UCSD-AML1 (cell line): ENCODE measurements at regions not wholly inside any gene's neighbourhood (a gene's known extent, or its start where the extent isn't known, plus 50 kb on each side); places are given as distances from the start of the nearest gene placed in this dataset.

Experiments used
- DNase-seq: peaks from one replicate; lab custom pipeline; 2025; ENCODE audit not compliant: unreplicated experiment; lab: John Stamatoyannopoulos, UW

- no peak for DNase-seq
Measured at GRCh38 chr4:176843710-176844109, 51.0 kb upstream of the VEGFC start.

DNA sequence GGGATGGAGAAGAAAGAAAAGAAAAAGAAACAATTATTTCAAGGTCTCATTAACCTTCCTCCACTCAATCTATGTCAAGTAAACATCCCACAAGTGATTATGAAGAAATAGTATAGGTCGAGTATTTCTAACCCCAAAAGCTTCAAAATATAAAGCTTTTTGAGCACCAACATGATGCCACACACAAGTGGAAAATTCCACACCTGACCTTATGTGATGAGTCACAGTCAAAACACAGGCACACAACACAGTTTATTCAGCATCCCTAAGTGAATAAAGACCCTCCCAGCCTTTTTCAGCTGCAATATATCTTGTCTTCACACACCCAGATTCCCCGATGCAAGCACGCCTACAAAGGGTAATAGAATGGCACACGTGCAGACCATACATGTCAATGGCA, 51.7 kb upstream of the VEGFC start:
- no peak for DNase-seq

DNA sequence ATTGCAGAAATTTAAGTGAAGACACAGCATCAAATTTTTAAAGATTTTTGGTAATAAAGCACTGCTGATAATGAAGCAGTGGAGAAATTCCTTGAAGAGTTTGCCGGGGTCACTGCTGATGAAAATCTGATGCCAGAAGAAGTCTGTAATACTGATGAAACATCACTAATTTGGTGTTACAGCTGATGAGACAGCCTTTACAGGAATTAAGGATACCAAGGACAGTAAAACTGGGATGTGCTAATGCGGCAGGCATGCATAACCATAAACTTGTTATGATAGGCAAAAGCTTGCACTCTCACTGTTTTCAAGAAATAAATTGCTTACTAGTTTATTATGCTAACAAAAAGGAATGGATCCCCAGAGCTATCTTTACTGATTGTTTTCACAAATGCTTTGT, 52.9 kb upstream of the VEGFC start:
- DNase-seq, result no peak

DNA sequence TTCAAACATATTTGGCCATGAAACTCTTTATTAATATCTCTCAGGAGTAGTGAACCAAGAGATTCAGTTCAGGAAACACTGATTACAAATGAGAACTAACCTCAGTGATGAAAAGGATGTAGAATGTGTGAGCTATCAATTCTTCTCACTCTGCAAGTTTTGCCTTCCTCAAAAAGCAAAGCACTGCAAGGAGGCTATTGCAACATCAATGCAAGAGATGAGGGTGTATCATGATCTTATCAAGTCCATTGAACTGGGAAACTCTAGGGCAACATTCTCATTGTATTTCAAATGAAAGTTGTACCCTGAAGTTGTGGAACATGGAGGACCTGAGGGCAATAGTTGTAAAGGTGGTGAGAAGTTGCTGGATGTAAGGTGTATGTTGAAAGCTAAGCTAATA, 56.4 kb upstream of the VEGFC start:
- no peak for DNase-seq

DNA sequence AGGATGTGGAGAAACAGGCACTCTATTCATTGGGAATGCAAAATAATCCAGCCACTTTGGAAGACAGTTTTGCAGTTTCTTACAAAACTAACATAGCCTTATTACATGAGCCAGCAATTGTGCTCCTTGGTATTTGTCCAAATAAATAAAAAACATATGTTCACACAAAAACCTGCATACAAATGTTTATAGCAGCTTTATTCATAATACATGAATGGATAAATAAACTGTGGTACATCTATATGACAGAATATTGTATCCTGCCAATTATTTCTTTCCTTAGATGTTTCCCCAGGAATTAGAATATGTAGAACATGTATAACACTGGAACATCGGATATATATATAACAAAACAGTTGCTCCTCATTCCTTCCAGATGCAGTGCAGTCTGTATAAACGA, 57.7 kb upstream of the VEGFC start:
- DNase-seq, result no peak

GRCh38 chr4:176856421-176856820, 63.7 kb upstream of the VEGFC start:
- no peak for DNase-seq

DNA sequence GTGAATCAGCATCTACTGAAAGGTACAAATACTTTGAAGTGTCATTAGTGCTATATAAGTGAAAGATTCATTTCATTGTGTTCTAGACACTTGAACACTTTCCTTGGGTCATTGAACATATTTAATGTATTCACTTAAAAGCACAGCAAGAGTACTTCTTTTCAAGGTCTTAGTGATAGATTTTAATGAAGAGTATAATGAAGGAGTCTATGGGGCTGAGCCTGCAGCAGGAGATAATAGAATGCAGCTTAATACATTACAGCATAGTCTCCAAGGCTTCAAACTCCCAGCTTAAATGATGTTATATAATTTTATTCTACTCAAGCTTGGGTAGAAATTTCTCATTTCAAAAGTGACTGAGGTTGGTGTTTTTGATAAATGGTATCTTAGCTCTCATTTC, 66.1 kb upstream of the VEGFC start:
- no peak for DNase-seq

GRCh38 chr4:176864238-176864637, 71.5 kb upstream of the VEGFC start:
- DNase-seq, result no peak

DNA sequence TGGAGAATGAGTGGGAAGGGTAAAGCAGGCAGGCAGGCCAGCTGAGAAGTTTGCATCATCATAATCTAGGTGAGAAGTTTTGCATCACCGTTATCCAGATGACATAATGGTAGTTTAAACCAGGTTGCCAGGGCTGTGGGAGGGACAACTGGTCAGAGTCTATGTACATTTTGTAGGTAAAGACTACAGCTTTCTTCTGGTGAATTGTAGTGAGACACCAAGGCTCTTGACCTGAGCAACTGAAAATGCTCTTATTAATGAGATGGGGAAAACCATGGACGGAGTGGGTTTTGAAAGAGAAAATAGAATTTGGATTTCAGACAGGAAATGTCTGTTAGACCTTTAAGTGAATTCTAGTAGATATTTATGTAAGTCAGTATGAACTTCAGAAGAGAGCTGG, 76.0 kb upstream of the VEGFC start:
- DNase-seq, result no peak

GRCh38 chr4:176872461-176872860, 79.7 kb upstream of the VEGFC start:
- DNase-seq, result no peak

DNA sequence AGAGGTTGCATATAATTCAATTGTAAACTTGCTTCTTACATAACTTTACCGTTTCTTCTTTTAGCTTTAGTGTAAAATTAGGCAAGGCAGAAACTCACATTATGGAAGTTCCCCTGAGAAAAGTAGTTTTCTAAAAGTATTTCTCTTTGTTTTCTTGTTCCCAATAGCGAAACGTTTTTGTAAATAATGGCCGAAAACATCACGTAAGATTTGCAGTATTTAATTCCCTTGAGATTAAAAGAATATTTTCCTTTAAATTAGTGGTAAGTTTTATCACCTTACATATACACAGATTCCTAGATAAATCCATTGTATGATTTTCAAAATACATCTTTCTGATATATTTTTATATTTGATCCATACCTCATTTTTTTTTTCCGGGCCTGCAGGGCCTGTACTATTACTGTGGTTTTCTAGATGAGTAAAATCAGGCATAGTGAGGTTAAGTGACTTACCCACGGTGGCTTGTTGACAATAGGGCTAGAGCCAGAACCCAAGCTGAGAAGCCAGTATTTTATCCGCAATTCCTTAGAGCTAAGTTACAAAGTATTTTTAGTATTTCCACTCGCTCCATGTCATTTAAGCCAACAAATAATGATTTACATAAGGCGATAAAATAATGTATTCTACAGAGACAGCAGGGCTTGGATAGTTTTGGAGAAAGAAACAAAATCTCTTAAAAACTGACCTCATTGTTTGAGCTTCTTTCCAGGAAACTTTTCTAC, 82.2 kb upstream of the VEGFC start:
- DNase-seq, result no peak

GRCh38 chr4:176875446-176875930, 82.8 kb upstream of the VEGFC start:
- DNase-seq, result no peak

- DNase-seq, result no peak
Measured at GRCh38 chr4:176879380-176880116, 86.8 kb upstream of the VEGFC start.

DNA sequence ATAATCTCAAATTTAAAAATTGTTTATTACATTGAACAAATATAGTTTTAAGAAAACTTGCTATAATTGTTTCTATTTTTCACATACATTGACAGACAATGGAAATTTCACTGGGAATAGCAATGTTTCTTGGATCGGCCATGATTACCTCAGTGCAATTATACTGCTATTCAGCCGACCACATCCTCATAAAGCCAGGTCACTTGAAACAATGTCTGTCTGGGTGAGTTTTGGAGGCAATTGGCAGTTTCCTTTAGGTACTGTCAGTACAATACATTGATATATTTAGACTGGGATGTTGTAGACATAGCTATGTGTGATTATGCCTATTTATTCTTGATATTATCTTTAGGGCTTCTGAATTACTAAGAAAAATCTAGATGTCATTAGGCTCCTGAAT, 89.5 kb upstream of the VEGFC start:
- DNase-seq, result no peak

DNA sequence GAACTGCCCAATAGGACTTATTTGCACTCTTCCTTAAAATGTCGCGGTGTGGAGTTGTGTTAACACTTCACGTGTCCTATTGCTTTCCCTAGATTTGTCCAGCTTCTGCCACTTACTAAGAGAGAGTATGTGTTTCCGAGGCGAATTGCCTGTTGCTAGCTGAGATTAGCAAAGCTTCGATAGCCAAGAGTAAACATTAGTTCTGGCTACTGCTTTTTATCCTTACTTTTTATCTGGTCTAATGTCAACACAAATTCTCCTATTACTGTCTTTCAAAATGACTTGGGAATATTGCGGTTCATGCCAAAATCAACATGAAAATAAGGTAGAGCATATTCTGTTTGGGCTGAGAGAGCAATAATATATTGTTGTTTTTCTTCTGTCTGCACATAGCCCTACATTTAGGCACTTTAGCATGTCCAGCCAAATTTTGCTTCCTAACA, 90.4 kb upstream of the VEGFC start:
- DNase-seq, result no peak

- no peak for DNase-seq
Measured at GRCh38 chr4:176883681-176884418, 91.1 kb upstream of the VEGFC start.

DNA sequence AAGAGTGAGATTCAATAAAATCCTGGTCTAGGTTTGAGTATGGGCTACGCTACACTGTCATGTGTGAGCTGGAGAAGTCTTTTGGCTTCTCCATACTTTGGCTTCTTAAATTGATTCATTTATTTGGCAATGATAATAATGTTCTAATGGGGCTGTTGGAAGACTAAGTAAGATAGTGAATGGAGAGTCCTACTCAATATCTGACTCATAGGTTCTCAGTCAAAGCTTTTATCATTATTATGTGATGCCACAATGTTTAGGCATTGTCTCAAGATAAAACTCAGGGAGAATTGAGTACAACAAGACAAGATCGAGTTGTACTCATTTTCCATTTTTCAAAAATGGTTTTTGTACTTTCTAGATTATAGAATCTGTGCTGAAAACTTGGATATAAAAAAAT, 92.5 kb upstream of the VEGFC start:
- DNase-seq, result no peak

DNA sequence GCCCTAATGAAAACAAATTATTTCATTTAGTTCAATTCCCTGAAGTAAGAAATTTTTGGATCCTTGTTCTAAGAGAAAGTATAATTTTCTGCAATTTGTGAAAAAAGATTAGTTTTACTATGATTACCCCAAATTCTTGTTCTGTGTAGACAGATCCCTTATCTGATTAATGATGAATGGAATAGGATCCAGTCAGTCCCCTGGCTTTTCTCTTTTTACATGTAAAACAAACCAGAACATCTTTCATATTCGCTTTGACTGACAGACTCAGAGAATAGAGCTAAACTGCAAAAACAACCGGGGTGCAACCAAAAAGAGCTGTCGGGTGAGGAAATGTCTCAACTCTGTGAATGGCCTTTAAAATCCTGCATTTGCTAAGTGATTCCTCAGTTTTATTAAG, 93.4 kb upstream of the VEGFC start:
- DNase-seq, result no peak

- no peak for DNase-seq
Measured at GRCh38 chr4:176889776-176890175, 97.1 kb upstream of the VEGFC start.

- no peak for DNase-seq
Measured at GRCh38 chr4:176894498-176894897, 101.8 kb upstream of the VEGFC start.

GRCh38 chr4:176896211-176896610, 103.5 kb upstream of the VEGFC start:
- no peak for DNase-seq

DNA sequence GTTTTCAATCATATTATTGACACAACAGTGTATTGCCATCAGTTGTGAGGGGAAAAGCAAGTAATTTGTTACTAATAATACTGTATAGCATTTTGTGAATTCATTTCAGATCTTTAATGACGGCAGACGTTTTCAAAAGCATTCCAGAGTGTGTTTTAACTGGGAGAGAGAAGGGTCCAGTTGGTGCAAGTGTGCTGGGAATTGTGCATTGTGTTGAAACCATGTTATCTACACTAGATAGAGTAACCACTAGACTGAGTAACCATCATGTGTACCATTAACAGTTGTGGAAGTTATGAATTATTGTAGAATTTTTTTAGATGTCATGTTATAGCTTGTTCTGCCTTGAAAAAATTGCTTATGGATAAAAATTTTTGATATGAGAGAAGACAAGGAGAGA, 104.5 kb upstream of the VEGFC start:
- no peak for DNase-seq
